Hippocampal formation (tissue), 2 donors: ENCODE measurements at regions not wholly inside any gene's neighbourhood (a gene's known extent, or its start where the extent isn't known, plus 50 kb on each side); places are given as distances from the start of the nearest gene placed in this dataset.

Experiments
- DNase-seq, 2 donors: peaks; one replicate each; lab custom pipeline; 2025; lab: John Stamatoyannopoulos, UW

- no peak for DNase-seq
These were observed 303.6 kb downstream of the MATN1 start for GRCh38 chr1:30419831-30420230.

- DNase-seq = no peak
These were observed 304.3 kb downstream of the MATN1 start for GRCh38 chr1:30418939-30419720.

- DNase-seq = no peak
These were observed 305.1 kb downstream of the MATN1 start for GRCh38 chr1:30418061-30418938.

GRCh38 chr1:30417701-30418046 is 305.7 kb downstream of the MATN1 start:
- DNase-seq = no peak

- DNase-seq = no peak
These were observed 306.2 kb downstream of the MATN1 start for GRCh38 chr1:30417001-30417700.

GRCh38 chr1:30416221-30416820 is 307.1 kb downstream of the MATN1 start:
- no peak for DNase-seq

- DNase-seq = no peak
These were observed 308.0 kb downstream of the MATN1 start for GRCh38 chr1:30415171-30415940.

- no peak for DNase-seq
These were observed 308.6 kb downstream of the MATN1 start for GRCh38 chr1:30414851-30415165.

GRCh38 chr1:30414086-30414850 is 309.1 kb downstream of the MATN1 start:
- no peak for DNase-seq

GRCh38 chr1:30413606-30414005 is 309.8 kb downstream of the MATN1 start:
- DNase-seq = no peak

GRCh38 chr1:30413111-30413440 is 310.3 kb downstream of the MATN1 start:
- DNase-seq = no peak

- no peak for DNase-seq
These were observed 310.9 kb downstream of the MATN1 start for GRCh38 chr1:30412241-30413110.

- DNase-seq = no peak
These were observed 312.2 kb downstream of the MATN1 start for GRCh38 chr1:30411206-30411605.

GRCh38 chr1:30410153-30410851 is 313.1 kb downstream of the MATN1 start:
- DNase-seq = no peak

GRCh38 chr1:30409476-30410152 is 313.8 kb downstream of the MATN1 start:
- no peak for DNase-seq

GRCh38 chr1:30407865-30408580 is 315.4 kb downstream of the MATN1 start:
- no peak for DNase-seq

GRCh38 chr1:30406996-30407864 is 316.2 kb downstream of the MATN1 start:
- no peak for DNase-seq
